ENCODE measurements at regions not wholly inside any gene's neighbourhood (a gene's known extent, or its start where the extent isn't known, plus 50 kb on each side); places are given as distances from the start of the nearest gene placed in this dataset.

DNA sequence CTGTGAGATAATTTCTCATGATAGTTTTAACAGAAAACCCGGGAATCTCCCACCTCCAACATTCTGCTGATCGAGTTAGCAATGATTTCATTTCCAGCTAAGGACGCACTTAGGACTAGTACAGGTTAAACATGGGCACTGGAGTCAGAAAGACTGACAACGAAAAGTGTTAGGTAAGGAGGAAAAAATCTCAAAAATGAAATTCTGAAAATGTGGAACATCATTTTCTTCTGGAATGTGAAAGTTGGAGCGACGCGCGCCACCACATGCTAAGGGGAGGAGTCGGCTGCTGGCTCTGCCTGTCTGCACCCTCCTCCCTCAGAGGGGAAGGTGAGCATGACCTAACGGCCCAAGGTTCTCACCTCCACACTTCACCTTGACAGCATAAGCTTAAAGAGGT, 221.6 kb upstream of the KCNG1 start:
- WGBS (ENCODE audit: low lambda C conversion rate): 63% methylated on average over 10 of the region's 10 CpGs
- POLR2A ChIA-PET: no interaction called here
- Histone ChIP-seq H4K20me1 (ENCODE audit: insufficient read depth) (no peaks in the 10 kb centered on the region), H3K9ac (no peak overlapping the region), H3K36me3 (replicated peaks in 1 of 2; ENCODE audit: control insufficient read depth in 1 of 2, insufficient read depth in 2 of 2, low read length in 1 of 2) (no peaks in the 10 kb centered on the region), H3K4me1 (ENCODE audit: control insufficient read depth in 1 of 2, insufficient read depth in 2 of 2, low read depth in 1 of 2, low read length in 1 of 2) (peaks cover 0 to 5% of the 10 kb centered on the region in 2 experiments; a peak in 1 of 4 replicates), H3K27me3 (ENCODE audit: insufficient read depth) (no peaks in the 10 kb centered on the region; the same call in 1 of the 2 replicates), H3K4me3 (ENCODE audit: low read depth in 2 of 2, low read length in 1 of 2) (no peak overlapping the region), H3K9me2 (no peaks in the 10 kb centered on the region), H3K4me2 (no peak overlapping the region), H3K27ac (ENCODE audit: low read depth in 2 of 2, low read length in 1 of 2) (no peak overlapping the region), H3K79me2 (ENCODE audit: insufficient read depth) (no peaks in the 10 kb centered on the region), H3K9me3 (no peaks in the 10 kb centered on the region), H3F3A (replicated peaks; ENCODE audit: insufficient read depth) (no peaks in the 10 kb centered on the region), H2AFZ (ENCODE audit: low read depth) (no peak overlapping the region)
- TF ChIP-seq TAF1 (IDR thresholded peaks at IDR 0.05; ENCODE audit: borderline replicate concordance, low read depth, low read length) (no peak), FOSL2 (IDR thresholded peaks at IDR 0.05; ENCODE audit: borderline replicate concordance, low read depth) (no peak), ELF1 (IDR thresholded peaks at IDR 0.05) (no peak)
- CTCF ChIA-PET: no interaction called here
- no peak for DNase-seq

DNA sequence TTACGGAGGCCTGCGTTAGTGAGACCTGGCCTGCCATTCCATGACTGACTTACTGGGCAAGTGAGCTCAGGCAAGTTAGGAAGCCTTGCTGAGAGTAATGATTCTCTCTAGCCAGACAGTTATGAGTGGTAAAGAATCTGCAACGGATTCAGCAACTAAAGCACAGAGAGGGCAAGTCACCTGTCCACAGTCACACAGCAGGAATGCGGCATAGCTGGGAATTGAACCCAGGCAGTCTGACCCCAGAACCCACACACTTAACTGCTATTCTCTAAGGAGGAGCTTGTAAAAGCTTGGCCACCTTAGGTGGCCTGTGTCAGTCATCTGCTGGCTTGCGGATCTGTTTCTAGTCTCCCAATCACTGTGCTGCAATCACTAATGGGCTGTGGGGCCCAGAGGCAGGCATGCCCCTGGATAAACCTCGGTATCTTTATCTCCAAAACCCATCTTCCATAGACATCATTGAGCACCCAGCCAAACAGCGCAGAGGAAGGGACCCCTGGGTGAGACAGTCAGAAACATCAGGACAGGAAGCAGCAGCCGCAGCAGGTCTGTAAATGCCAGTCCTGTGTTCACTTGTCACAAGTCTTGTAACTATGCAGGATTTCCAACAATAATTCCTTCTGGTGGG, 215.9 kb upstream of the KCNG1 start:
- no peak overlapping the region for H3K4me3 ChIP-seq (ENCODE audit: low read depth in 2 of 2, low read length in 1 of 2)
- no peaks in the 10 kb centered on the region for H3K79me2 ChIP-seq (ENCODE audit: insufficient read depth)
- peak; percentile 57 for DNase-seq
- 68% methylated on average over 7 of the region's 8 CpGs for WGBS (ENCODE audit: low lambda C conversion rate)
- no peak overlapping the region for H2AFZ ChIP-seq (ENCODE audit: low read depth)
- peaks cover 0 to 16% of the 10 kb centered on the region in 2 experiments; a peak in 1 of 4 replicates for H3K4me1 ChIP-seq (ENCODE audit: control insufficient read depth in 1 of 2, insufficient read depth in 2 of 2, low read depth in 1 of 2, low read length in 1 of 2)
- no peaks in the 10 kb centered on the region for H3K36me3 ChIP-seq (replicated peaks in 1 of 2; ENCODE audit: control insufficient read depth in 1 of 2, insufficient read depth in 2 of 2, low read length in 1 of 2)
- TF ChIP-seq MEF2A (IDR thresholded peaks at IDR 0.05; ENCODE audit: borderline replicate concordance, low read depth) (no peak), TEAD4 (IDR thresholded peaks at IDR 0.05; ENCODE audit: borderline replicate concordance, insufficient read depth) (no peak), EZH2phosphoT487 (IDR thresholded peaks at IDR 0.05; ENCODE audit: borderline replicate concordance, low read depth) (no peak), GATA2 (CRISPR knock-in tag; IDR thresholded peaks at IDR 0.05) (peak; percentile 52), FOSL2 (IDR thresholded peaks at IDR 0.05; ENCODE audit: borderline replicate concordance, low read depth) (no peak), RAD21 (IDR thresholded peaks at IDR 0.05; ENCODE audit: low read length) (no peak), JUND (IDR thresholded peaks at IDR 0.05) (no peak)
- TF ChIP-seq, protein P1, sequence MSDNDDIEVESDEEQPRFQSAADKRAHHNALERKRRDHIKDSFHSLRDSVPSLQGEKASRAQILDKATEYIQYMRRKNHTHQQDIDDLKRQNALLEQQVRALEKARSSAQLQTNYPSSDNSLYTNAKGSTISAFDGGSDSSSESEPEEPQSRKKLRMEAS (IDR thresholded peaks at IDR 0.05; ENCODE audit: low read depth): no peak
- TF ChIP-seq, protein P2, sequence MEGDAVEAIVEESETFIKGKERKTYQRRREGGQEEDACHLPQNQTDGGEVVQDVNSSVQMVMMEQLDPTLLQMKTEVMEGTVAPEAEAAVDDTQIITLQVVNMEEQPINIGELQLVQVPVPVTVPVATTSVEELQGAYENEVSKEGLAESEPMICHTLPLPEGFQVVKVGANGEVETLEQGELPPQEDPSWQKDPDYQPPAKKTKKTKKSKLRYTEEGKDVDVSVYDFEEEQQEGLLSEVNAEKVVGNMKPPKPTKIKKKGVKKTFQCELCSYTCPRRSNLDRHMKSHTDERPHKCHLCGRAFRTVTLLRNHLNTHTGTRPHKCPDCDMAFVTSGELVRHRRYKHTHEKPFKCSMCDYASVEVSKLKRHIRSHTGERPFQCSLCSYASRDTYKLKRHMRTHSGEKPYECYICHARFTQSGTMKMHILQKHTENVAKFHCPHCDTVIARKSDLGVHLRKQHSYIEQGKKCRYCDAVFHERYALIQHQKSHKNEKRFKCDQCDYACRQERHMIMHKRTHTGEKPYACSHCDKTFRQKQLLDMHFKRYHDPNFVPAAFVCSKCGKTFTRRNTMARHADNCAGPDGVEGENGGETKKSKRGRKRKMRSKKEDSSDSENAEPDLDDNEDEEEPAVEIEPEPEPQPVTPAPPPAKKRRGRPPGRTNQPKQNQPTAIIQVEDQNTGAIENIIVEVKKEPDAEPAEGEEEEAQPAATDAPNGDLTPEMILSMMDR (IDR thresholded peaks at IDR 0.05): no peak
- no peak overlapping the region for H3K9ac ChIP-seq
- H3F3A ChIP-seq (replicated peaks; ENCODE audit: insufficient read depth): no peaks in the 10 kb centered on the region
- H3K4me2 ChIP-seq: no peak overlapping the region
- H3K27ac ChIP-seq (ENCODE audit: low read depth in 2 of 2, low read length in 1 of 2): peak overlapping the region in 1 of 2 experiments; percentile 81; a peak in 2 of 4 replicates
- POLR2A ChIA-PET: no interaction called here
- H3K9me2 ChIP-seq: no peaks in the 10 kb centered on the region
- no peaks in the 10 kb centered on the region for H4K20me1 ChIP-seq (ENCODE audit: insufficient read depth)
- CTCF ChIA-PET: interaction anchor here (1.1 to 2.5 kb wide), 4 partner anchors 69 to 251 kb away, joined by 3 to 8 read pairs (median 4); no protein-coding TSS in a partner anchor
- H3K27me3 ChIP-seq (ENCODE audit: insufficient read depth): no peaks in the 10 kb centered on the region
- no peaks in the 10 kb centered on the region for H3K9me3 ChIP-seq

Measured in SK-N-SH (cell line).